SU-DHL-6 (cell line): ENCODE measurements at regions not wholly inside any gene's neighbourhood (a gene's known extent, or its start where the extent isn't known, plus 50 kb on each side); places are given as distances from the start of the nearest gene placed in this dataset.

Experiments
- CTCF ChIP-seq: fragments of 200-600 bp; sonication (generic); IDR thresholded peaks from one replicate; pipeline ENCODE4 v1.5.1; 2017; ENCODE audit warnings: antibody characterized with exemption, mild to moderate bottlenecking, low read length, moderate library complexity; ENCODE audit not compliant: insufficient read depth, poor library complexity, severe bottlenecking
- EZH2phosphoT487 ChIP-seq: fragments of 200-600 bp; sonication (generic), shearing (Covaris generic); conservative IDR thresholded peaks from 2 replicates; pipeline ENCODE4 v1.6.1; 2018; ENCODE audit warnings: mild to moderate bottlenecking, antibody characterized with exemption, low read length, moderate library complexity, mixed read lengths

DNA sequence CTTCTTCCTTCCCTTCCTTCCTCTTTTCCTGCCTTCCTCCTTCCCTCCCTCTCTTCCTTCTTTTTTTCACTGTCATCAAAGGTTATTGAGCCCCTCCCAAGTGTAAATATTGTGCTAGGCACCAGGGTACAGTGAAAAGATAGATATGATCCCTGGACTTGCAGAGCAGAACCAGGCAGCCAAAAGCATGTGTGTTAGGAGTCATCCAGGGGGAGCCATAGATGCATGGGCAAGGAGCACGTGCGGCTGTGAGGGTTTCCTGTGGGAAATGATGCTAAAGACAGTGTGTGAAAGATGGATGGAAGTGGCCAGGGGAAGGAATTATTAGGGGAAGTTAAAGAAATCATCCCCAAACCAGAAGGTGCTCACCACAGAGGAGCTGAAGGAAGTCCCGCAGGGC, 65.2 kb downstream of the NR2F2 start:
- TF ChIP-seq CTCF (no peak), EZH2phosphoT487 (no peak)
